Mucosa of rectum (tissue), 2 donors: ENCODE measurements at regions not wholly inside any gene's neighbourhood (a gene's known extent, or its start where the extent isn't known, plus 50 kb on each side); places are given as distances from the start of the nearest gene placed in this dataset.
A peak's percentile ranks its signal among the peaks of the same experiment; 100 is the strongest.
"Not testable (repeated sequence)": the region's sequence is repeated elsewhere in the genome, so short reads cannot be mapped to it uniquely, and the experiment has no call there.

Source experiments
- H3K27ac ChIP-seq, 2 donors: one replicate each; pipeline ENCODE4 v1.7.0; 2013; ENCODE audit warnings: inconsistent platforms in 2 of 2, low read depth in 2 of 2, low read length in 2 of 2
- H3K27me3 ChIP-seq, 2 donors: one replicate each; pipeline ENCODE4 v1.7.0; 2013; ENCODE audit warnings: low read length in 2 of 2; ENCODE audit not compliant: control insufficient read depth in 2 of 2, insufficient read depth in 2 of 2
- H3K36me3 ChIP-seq, 2 donors: one replicate each; pipeline ENCODE4 v1.7.0; 2013; ENCODE audit warnings: low read length in 2 of 2; ENCODE audit not compliant: control insufficient read depth in 2 of 2, insufficient read depth in 2 of 2
- H3K4me1 ChIP-seq, 2 donors: one replicate each; pipeline ENCODE4 v1.7.0; 2013; ENCODE audit warnings: low read length in 2 of 2, mild to moderate bottlenecking in 1 of 2; ENCODE audit not compliant: control insufficient read depth in 2 of 2, insufficient read depth in 2 of 2
- H3K4me3 ChIP-seq, 2 donors: one replicate each; pipeline ENCODE4 v1.7.0; 2013; ENCODE audit warnings: low read length in 2 of 2
- H3K9ac ChIP-seq, 2 donors: one replicate each; pipeline ENCODE4 v1.7.0; 2013; ENCODE audit warnings: low read length in 2 of 2, low read depth in 1 of 2, mild to moderate bottlenecking in 1 of 2
- H3K9me3 ChIP-seq, 2 donors: one replicate each; pipeline ENCODE4 v1.7.0; 2013; ENCODE audit warnings: low read length in 2 of 2; ENCODE audit not compliant: control insufficient read depth in 2 of 2
- donor health status: healthy.
- donor health status: Normal muscosa, but diverticular disease.

GRCh38 chrX:140138492-140138891 is 173.2 kb upstream of the CXorf66 start:
- not testable (repeated sequence) for H3K4me3 ChIP-seq, H3K9ac ChIP-seq, H3K27me3 ChIP-seq, H3K4me1 ChIP-seq, H3K9me3 ChIP-seq, H3K27ac ChIP-seq, H3K36me3 ChIP-seq

DNA sequence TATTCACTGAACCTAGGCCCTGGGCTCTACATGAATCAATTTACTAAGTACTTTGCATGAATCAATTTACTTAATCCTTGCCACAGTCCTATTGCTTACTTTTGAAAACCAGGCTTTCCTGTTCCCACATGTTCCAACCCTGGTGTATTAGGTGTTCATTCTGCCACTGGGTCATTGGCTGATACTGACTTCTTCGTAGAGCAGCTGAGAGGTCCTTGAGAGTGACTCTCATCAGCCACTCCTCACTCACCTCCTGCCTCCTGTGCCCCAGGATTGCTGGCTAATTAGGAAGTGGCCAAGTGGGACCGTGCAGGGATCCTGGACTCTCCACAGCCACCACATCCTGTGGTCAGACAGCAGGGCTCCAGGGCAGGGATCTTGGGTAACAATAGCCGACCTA is 172.7 kb upstream of the CXorf66 start:
- H3K36me3 ChIP-seq, H3K4me3 ChIP-seq, H3K27ac ChIP-seq, H3K9me3 ChIP-seq, H3K9ac ChIP-seq, H3K4me1 ChIP-seq, H3K27me3 ChIP-seq: not testable (repeated sequence)

- no peaks in the 10 kb centered on the region for H3K36me3 ChIP-seq
- H3K27ac ChIP-seq: no peak overlapping the region
- H3K9me3 ChIP-seq: no peaks in the 10 kb centered on the region
- H3K4me3 ChIP-seq: no peak overlapping the region
- H3K27me3 ChIP-seq: no peaks in the 10 kb centered on the region
- H3K9ac ChIP-seq: no peak overlapping the region
- no peaks in the 10 kb centered on the region for H3K4me1 ChIP-seq
These were observed 167.6 kb upstream of the CXorf66 start for GRCh38 chrX:140132937-140133336.

DNA sequence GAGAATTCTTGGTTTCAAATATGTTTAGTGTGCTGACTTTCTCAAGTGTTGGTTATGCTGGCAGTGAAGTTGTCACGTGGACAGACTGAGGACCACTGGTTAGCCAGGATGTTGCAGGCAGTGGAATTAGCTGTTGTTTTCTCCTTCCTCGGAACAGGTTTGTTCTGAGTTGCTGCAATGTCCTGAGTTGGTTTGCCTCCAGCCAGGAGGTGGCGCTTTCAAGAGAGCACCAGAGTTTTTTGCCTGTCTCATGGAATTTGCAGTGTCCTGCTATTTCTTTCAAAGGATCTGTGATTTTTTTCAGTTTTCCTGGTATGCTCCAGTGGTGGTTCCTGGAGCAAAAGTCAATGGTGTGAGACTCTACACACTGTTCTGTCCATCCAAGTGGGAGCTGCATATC is 158.1 kb upstream of the CXorf66 start:
- Histone ChIP-seq H3K36me3 (no peaks in the 10 kb centered on the region), H3K9ac (no peak overlapping the region), H3K9me3 (no peaks in the 10 kb centered on the region), H3K27ac (no peak overlapping the region), H3K27me3 (peaks cover 0 to 2% of the 10 kb centered on the region in 2 donors), H3K4me3 (no peak overlapping the region), H3K4me1 (no peaks in the 10 kb centered on the region)

DNA sequence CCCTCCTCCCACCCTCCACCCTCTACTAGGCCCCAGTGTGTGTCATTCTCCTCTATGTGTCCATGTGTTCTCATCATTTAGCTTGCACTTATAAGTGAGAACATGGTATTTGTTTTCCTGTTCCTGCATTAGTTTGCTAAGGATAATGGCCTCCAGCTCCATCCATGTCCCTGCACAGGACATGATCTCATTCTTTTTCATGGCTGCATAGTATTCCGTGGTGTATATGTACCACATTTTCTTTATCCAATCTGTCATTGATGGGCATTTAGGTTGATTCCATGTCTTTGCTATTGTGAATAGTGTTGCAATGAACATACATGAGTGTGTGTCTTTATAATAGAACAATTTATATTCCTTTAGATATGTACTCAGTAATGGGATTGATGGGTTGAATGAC is 148.7 kb upstream of the CXorf66 start:
- not testable (repeated sequence) for H3K9ac ChIP-seq, H3K36me3 ChIP-seq, H3K27ac ChIP-seq, H3K27me3 ChIP-seq, H3K4me1 ChIP-seq, H3K9me3 ChIP-seq, H3K4me3 ChIP-seq

GRCh38 chrX:140110081-140110650 is 144.8 kb upstream of the CXorf66 start:
- Histone ChIP-seq H3K9me3 (no peaks in the 10 kb centered on the region), H3K4me3 (no peak overlapping the region), H3K27ac (no peak overlapping the region), H3K4me1 (no peaks in the 10 kb centered on the region), H3K27me3 (no peaks in the 10 kb centered on the region), H3K9ac (no peak overlapping the region), H3K36me3 (no peaks in the 10 kb centered on the region)

- H3K4me3 ChIP-seq: no peak overlapping the region
These were observed 139.4 kb upstream of the CXorf66 start for GRCh38 chrX:140104760-140105159.

DNA sequence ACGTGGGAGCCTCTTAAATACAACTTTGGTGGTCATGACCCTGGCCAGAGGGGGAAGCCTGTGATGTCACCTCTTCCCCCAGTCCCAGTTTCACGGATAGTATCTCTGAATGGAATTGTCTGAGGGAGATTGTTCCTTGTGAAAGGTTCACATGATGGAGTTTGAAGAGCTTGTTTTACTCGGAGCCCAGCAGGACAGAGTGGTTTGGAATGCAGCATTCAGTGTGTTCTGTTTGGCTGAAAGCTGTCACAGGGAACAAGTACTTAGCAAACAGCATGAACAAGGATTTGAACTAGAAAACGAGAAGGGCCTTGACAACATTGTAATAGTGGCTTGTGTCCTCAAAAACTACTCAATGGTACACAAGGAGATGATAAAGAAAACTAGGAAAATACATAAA is 133.9 kb upstream of the CXorf66 start:
- no peaks in the 10 kb centered on the region for H3K27me3 ChIP-seq
- no peaks in the 10 kb centered on the region for H3K36me3 ChIP-seq
- H3K9me3 ChIP-seq: no peaks in the 10 kb centered on the region
- no peak overlapping the region for H3K4me3 ChIP-seq
- H3K4me1 ChIP-seq: no peaks in the 10 kb centered on the region
- no peak overlapping the region for H3K9ac ChIP-seq
- H3K27ac ChIP-seq: no peak overlapping the region

More at GRCh38 chrX:140104760-140105159, 139.4 kb upstream of the CXorf66 start:
- Histone ChIP-seq H3K36me3 (no peaks in the 10 kb centered on the region), H3K9ac (no peak overlapping the region), H3K9me3 (no peaks in the 10 kb centered on the region), H3K27me3 (no peaks in the 10 kb centered on the region), H3K4me1 (no peaks in the 10 kb centered on the region), H3K27ac (no peak overlapping the region)

DNA sequence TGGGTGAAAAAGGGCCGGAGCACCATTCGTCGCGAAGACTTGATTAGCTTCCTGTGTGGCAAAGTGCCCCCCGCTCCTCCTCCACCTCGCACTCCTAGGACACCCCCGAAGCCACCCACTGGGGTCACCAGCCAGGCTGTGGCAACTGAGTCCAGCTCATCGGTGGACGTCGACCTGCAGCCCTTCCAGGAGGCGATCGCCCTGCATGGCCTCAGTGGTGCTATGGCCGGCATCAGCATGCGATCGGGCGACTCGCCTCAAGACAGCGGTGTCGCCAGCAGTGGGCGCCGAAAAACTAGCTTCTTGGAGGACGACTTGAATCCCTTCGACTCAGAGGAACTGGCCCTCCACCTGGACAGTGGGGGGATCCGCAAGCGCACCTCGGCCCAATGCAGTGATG is 126.8 kb upstream of the CXorf66 start:
- no peaks in the 10 kb centered on the region for H3K9me3 ChIP-seq
- H3K27ac ChIP-seq: no peak overlapping the region
- peaks cover 8 to 9% of the 10 kb centered on the region in 2 donors for H3K27me3 ChIP-seq
- no peak overlapping the region for H3K4me3 ChIP-seq
- H3K36me3 ChIP-seq: no peaks in the 10 kb centered on the region
- H3K9ac ChIP-seq: no peak overlapping the region
- H3K4me1 ChIP-seq: no peaks in the 10 kb centered on the region

- H3K4me1 ChIP-seq: no peaks in the 10 kb centered on the region
- no peaks in the 10 kb centered on the region for H3K9me3 ChIP-seq
- H3K27me3 ChIP-seq: peaks cover 8 to 9% of the 10 kb centered on the region in 2 donors
- H3K27ac ChIP-seq: no peak overlapping the region
- H3K4me3 ChIP-seq: peak overlapping the region; percentile 48 to 49
- H3K9ac ChIP-seq: no peak overlapping the region
- H3K36me3 ChIP-seq: no peaks in the 10 kb centered on the region
These were observed 126.0 kb upstream of the CXorf66 start for GRCh38 chrX:140091125-140091886.
